Activated CD4-positive, alpha-beta T cell treated with anti-CD3 and anti-CD28 coated beads, Interleukin-2, amount 50 U/mL, for 16 hours (primary cell): ENCODE measurements at regions not wholly inside any gene's neighbourhood (a gene's known extent, or its start where the extent isn't known, plus 50 kb on each side); places are given as distances from the start of the nearest gene placed in this dataset.
"Not testable (repeated sequence)": the region's sequence is repeated elsewhere in the genome, so short reads cannot be mapped to it uniquely, and the experiment has no call there.

Experiments used
- DNase-seq: peaks from one replicate; pipeline ENCODE4 v3.0.0-alpha.2; 2020

GRCh38 chr10:29363930-29364329 lies 75.1 kb downstream of the LYZL1 start:
- DNase-seq: not testable (repeated sequence)

GRCh38 chr10:29366206-29366605 lies 77.3 kb downstream of the LYZL1 start:
- DNase-seq: not testable (repeated sequence)

- no peak for DNase-seq
Observed at GRCh38 chr10:29369419-29369818, 80.5 kb downstream of the LYZL1 start.

- no peak for DNase-seq
Observed at GRCh38 chr10:29370097-29371092, 81.5 kb downstream of the LYZL1 start.

- no peak for DNase-seq
Observed at GRCh38 chr10:29372920-29373319, 84.0 kb downstream of the LYZL1 start.

GRCh38 chr10:29374162-29374561 lies 85.3 kb downstream of the LYZL1 start:
- no peak for DNase-seq

- DNase-seq: no peak
Observed at GRCh38 chr10:29375888-29376287, 87.0 kb downstream of the LYZL1 start.

GRCh38 chr10:29377333-29377961 lies 88.6 kb downstream of the LYZL1 start:
- DNase-seq: peak; percentile 28

- no peak for DNase-seq
Observed at GRCh38 chr10:29378106-29378505, 89.2 kb downstream of the LYZL1 start.

GRCh38 chr10:29379208-29379607 lies 90.3 kb downstream of the LYZL1 start:
- DNase-seq: no peak

GRCh38 chr10:29379777-29380598 lies 91.1 kb downstream of the LYZL1 start:
- DNase-seq: peak; percentile 8

GRCh38 chr10:29380599-29381511 lies 92.0 kb downstream of the LYZL1 start:
- DNase-seq: not testable (repeated sequence)

GRCh38 chr10:29386342-29386999 lies 97.6 kb downstream of the LYZL1 start:
- DNase-seq: peak; percentile 39

GRCh38 chr10:29387269-29387668 lies 98.4 kb downstream of the LYZL1 start:
- no peak for DNase-seq

- not testable (repeated sequence) for DNase-seq
Observed at GRCh38 chr10:29388112-29388511, 99.2 kb downstream of the LYZL1 start.

GRCh38 chr10:29389493-29389892 lies 100.6 kb downstream of the LYZL1 start:
- no peak for DNase-seq

- DNase-seq: no peak
Observed at GRCh38 chr10:29389935-29390334, 101.1 kb downstream of the LYZL1 start.

GRCh38 chr10:29392376-29393021 lies 103.6 kb downstream of the LYZL1 start:
- peak; percentile 24 for DNase-seq

- no peak for DNase-seq
Observed at GRCh38 chr10:29394321-29394932, 105.6 kb downstream of the LYZL1 start.

GRCh38 chr10:29395409-29395808 lies 106.5 kb downstream of the LYZL1 start:
- no peak for DNase-seq
